GM18861 (cell line): ENCODE measurements at regions not wholly inside any gene's neighbourhood (a gene's known extent, or its start where the extent isn't known, plus 50 kb on each side); places are given as distances from the start of the nearest gene placed in this dataset.

Experiments
- ATAC-seq: cut with Tn5 transposase; IDR thresholded peaks from one replicate; pipeline ENCODE4 v1.9.1; 2021; ENCODE audit not compliant: unreplicated experiment

GRCh38 chr2:161570424-161571050 is 53.7 kb upstream of the SLC4A10 start:
- ATAC-seq = no peak

- ATAC-seq = no peak
Observed at GRCh38 chr2:161571051-161571429, 53.2 kb upstream of the SLC4A10 start.
